Left lung (tissue), 4 donors: ENCODE measurements at regions not wholly inside any gene's neighbourhood (a gene's known extent, or its start where the extent isn't known, plus 50 kb on each side); places are given as distances from the start of the nearest gene placed in this dataset.

Source experiments
- ATAC-seq: fragments of 200-7000 bp; cut with Tn5 transposase; one replicate; pipeline ENCODE4 v1.9.1; 2020; ENCODE audit warnings: moderate library complexity
- DNase-seq, 4 donors: peaks; one replicate each; pipeline ENCODE4 v3.0.0-alpha.2; 2013 to 2020
- H3K27ac ChIP-seq, 2 donors: fragments of 200-600 bp; sonication (generic) in 1 of 2; one replicate each; pipeline versions ENCODE4 v1.5.0 to v1.8.0; 2020 to 2021
- H3K27me3 ChIP-seq, 2 donors: fragments of 200-600 bp; sonication (generic) in 1 of 2; one replicate each; pipeline versions ENCODE4 v1.5.0 to v1.8.0; 2020 to 2021
- H3K36me3 ChIP-seq, 2 donors: fragments of 200-600 bp; sonication (generic) in 1 of 2; one replicate each; pipeline versions ENCODE4 v1.5.0 to v1.8.0; 2020 to 2021
- H3K4me1 ChIP-seq, 2 donors: fragments of 200-600 bp; one replicate each; pipeline ENCODE4 v1.8.0; 2021
- H3K4me3 ChIP-seq, 2 donors: fragments of 200-600 bp; sonication (generic) in 1 of 2; one replicate each; pipeline versions ENCODE4 v1.5.0 to v1.8.0; 2020 to 2021; ENCODE audit warnings: mild to moderate bottlenecking in 1 of 2
- H3K9me3 ChIP-seq, 2 donors: fragments of 200-600 bp; sonication (generic) in 1 of 2; one replicate each; pipeline versions ENCODE4 v1.5.0 to v1.8.0; 2020 to 2021
- intact Hi-C, 2 donors: fragments of 100-400 bp; cut with DNase I; formaldehyde crosslinking; loops; one replicate each; pipeline versions ENCODE4 v1.11.2 to v1.14.2; 2022
- TF ChIP-seq, protein P1 (sequence below), 2 donors: fragments of 200-600 bp; sonication (generic) in 1 of 2; IDR thresholded peaks; one replicate each; pipeline versions ENCODE4 v1.5.0 to v1.8.0; 2021; ENCODE audit warnings: antibody characterized with exemption in 2 of 2
- donor health status: DM: no; HTN: yes; CAD: no.
- donor health status: DM: no; HTN: no; CAD: no.

- TF ChIP-seq, protein P1, sequence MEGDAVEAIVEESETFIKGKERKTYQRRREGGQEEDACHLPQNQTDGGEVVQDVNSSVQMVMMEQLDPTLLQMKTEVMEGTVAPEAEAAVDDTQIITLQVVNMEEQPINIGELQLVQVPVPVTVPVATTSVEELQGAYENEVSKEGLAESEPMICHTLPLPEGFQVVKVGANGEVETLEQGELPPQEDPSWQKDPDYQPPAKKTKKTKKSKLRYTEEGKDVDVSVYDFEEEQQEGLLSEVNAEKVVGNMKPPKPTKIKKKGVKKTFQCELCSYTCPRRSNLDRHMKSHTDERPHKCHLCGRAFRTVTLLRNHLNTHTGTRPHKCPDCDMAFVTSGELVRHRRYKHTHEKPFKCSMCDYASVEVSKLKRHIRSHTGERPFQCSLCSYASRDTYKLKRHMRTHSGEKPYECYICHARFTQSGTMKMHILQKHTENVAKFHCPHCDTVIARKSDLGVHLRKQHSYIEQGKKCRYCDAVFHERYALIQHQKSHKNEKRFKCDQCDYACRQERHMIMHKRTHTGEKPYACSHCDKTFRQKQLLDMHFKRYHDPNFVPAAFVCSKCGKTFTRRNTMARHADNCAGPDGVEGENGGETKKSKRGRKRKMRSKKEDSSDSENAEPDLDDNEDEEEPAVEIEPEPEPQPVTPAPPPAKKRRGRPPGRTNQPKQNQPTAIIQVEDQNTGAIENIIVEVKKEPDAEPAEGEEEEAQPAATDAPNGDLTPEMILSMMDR (IDR thresholded peaks at IDR 0.05), result no peak
- intact Hi-C loops, result no loop called here
- no peaks in the 10 kb centered on the region for H3K9me3 ChIP-seq
- peaks cover 0 to 28% of the 10 kb centered on the region in 2 donors for H3K27me3 ChIP-seq
- no peak for ATAC-seq
- no peak overlapping the region for H3K27ac ChIP-seq
- no peaks in the 10 kb centered on the region for H3K4me1 ChIP-seq
- DNase-seq, result no peak
- H3K4me3 ChIP-seq, result no peak overlapping the region
- H3K36me3 ChIP-seq, result no peaks in the 10 kb centered on the region
Measured at GRCh38 chr17:72302735-72303134, 181.9 kb downstream of the SOX9 start.

DNA sequence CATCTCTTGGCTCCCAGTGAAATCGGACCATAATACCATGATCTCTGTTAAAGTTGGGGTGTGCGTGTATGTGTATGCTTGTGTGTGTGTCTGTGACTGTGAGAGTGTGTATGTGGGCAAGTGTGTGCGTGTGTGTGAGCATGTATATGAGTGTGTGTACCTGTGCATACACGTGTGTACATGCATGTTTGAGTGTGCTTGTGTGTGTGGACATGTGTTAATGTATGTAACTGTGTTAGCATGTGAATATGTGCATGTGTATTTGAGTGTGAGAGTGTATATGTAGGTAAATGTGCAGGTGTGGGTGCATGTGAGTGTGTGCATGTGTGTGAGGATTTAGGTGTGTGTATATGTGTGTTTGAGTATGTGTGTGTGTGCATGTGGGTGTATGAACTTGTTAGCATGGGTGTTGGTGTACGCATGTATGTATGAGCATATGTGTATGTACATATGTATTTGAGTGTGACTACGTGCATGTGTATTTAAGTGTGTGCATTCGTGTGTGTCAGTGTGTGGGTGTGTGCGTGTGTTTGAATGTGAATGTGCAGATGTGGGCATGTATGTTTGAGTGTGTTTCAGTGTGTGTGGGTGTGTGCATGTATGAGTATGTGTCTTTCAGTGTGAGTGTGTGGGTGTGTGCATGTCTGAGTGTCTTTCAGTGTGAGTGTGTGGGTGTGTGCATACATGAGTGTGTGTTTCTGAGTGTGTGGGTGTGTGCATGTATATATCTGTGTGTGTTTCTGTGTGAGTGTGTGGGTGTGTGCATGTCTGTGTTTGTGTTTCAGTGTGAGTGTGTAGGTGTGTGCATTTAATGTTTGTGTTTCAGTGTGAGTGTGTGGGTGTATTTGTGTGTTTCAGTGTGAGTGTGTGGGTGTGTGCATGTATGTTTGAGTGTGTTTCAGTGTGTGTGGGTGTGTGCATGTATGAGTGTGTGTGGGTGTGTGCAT lies 183.2 kb downstream of the SOX9 start:
- intact Hi-C loops, result no loop called here
- Histone ChIP-seq H3K27me3 (peaks cover 0 to 22% of the 10 kb centered on the region in 2 donors), H3K9me3 (no peaks in the 10 kb centered on the region), H3K4me3 (no peak overlapping the region), H3K36me3 (no peaks in the 10 kb centered on the region), H3K4me1 (no peaks in the 10 kb centered on the region), H3K27ac (no peak overlapping the region)
- no peak for DNase-seq
- TF ChIP-seq, protein P1 (IDR thresholded peaks at IDR 0.05), result no peak
- ATAC-seq, result no peak

DNA sequence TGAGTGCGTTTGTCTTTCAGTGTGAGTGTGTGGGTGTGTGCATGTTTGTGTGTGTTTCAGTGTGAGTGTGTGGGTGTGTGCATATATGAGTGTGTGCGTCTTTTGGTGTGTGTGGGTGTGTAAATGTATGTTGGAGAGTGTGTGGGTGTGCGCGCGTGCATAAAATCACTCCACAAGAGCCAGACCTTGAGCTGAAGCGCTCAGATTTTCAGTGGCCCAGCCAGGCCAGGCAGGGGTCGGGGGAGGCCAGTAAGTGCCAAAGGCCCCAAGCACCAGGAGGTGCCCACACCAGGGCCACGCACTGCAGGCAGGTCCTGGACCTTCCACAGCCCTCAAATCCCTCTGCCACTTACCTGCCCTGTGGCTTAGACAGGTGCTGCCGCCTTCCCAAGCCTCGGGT lies 184.0 kb downstream of the SOX9 start:
- Histone ChIP-seq H3K27me3 (peaks cover 0 to 30% of the 10 kb centered on the region in 2 donors), H3K27ac (no peak overlapping the region), H3K9me3 (no peaks in the 10 kb centered on the region), H3K4me3 (no peak overlapping the region), H3K4me1 (no peaks in the 10 kb centered on the region), H3K36me3 (no peaks in the 10 kb centered on the region)
- no peak for DNase-seq
- no peak for ATAC-seq
- TF ChIP-seq, protein P1 (IDR thresholded peaks at IDR 0.05), result no peak
- intact Hi-C loops, result no loop called here

- DNase-seq (no peak), ATAC-seq (no peak)
- Histone ChIP-seq H3K9me3 (no peaks in the 10 kb centered on the region), H3K36me3 (no peaks in the 10 kb centered on the region), H3K4me3 (no peak overlapping the region), H3K27ac (no peak overlapping the region), H3K4me1 (no peaks in the 10 kb centered on the region), H3K27me3 (peaks cover 0 to 30% of the 10 kb centered on the region in 2 donors)
- TF ChIP-seq, protein P1 (IDR thresholded peaks at IDR 0.05), result no peak
- intact Hi-C loops, result no loop called here
Measured at GRCh38 chr17:72305472-72305871, 184.7 kb downstream of the SOX9 start.

DNA sequence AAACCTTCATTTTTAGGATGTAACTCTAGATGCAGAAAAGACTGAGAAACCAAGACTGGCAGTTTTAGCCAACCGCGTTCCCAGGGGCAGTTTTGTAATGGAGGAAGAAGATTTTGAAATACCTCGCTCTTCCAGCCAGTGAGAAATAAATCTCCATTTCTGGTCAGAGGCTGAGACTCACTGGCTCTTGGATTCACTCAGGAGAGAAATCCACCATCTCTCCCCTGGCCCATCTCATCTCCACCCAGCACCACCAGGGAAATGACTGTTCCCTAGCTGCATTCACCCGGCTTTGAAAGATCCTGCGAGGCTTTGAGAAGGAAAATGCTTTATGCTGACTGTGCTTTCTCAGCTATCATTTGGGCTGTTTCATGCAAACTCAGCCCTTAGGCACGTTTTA lies 185.2 kb downstream of the SOX9 start:
- Histone ChIP-seq H3K27ac (no peak overlapping the region), H3K27me3 (peaks cover 0 to 30% of the 10 kb centered on the region in 2 donors), H3K4me1 (no peaks in the 10 kb centered on the region), H3K36me3 (no peaks in the 10 kb centered on the region), H3K9me3 (no peaks in the 10 kb centered on the region), H3K4me3 (no peak overlapping the region)
- DNase-seq, result peak in 1 of 4 donors; percentile 30
- TF ChIP-seq, protein P1 (IDR thresholded peaks at IDR 0.05), result no peak
- intact Hi-C loops, result no loop called here
- no peak for ATAC-seq
